ENCODE measurements at regions not wholly inside any gene's neighbourhood (a gene's known extent, or its start where the extent isn't known, plus 50 kb on each side); places are given as distances from the start of the nearest gene placed in this dataset.

DNA sequence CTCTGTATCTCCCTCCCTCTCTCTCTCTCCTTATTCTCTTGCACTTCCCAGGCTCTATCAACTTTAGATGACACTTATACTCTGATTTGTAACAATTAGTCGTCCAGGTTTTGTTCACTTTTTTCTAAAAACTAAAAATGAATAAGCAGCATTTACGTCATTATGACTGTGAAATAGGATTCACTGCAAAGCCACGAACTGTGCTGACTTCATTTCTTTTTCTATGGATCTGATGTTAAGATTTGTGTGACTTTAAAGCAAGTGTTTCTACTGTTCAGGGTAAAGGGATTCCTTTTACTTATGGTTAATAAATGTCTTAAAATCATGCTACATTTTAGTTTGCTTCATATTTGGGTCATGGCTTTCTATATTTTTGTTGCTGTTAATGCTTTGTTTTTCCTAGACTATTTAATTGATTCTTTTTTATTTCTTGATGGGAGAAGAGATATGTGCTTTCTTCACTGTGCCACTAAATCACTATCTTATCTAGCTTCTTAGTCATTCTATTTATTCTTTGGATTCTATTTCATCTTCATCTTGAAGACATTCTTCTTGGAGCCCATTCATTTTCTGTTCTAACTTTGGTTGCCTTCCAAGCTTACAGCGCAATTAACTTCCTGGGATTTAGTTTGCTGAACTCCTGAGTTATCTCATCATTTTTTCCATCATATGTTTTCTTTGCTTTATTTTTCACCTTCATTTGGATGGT lies 480.4 kb upstream of the TRIB2 start:
- no peaks in the 10 kb centered on the region for H3K4me1 ChIP-seq
- no peak overlapping the region for H3K27ac ChIP-seq
- ChIA-PET CTCF (interaction anchor here (1.1 kb wide), 1 partner anchor 13 kb away, joined by 3 read pairs; no protein-coding TSS in a partner anchor), POLR2A (no interaction called here)
- TF ChIP-seq, protein P1, sequence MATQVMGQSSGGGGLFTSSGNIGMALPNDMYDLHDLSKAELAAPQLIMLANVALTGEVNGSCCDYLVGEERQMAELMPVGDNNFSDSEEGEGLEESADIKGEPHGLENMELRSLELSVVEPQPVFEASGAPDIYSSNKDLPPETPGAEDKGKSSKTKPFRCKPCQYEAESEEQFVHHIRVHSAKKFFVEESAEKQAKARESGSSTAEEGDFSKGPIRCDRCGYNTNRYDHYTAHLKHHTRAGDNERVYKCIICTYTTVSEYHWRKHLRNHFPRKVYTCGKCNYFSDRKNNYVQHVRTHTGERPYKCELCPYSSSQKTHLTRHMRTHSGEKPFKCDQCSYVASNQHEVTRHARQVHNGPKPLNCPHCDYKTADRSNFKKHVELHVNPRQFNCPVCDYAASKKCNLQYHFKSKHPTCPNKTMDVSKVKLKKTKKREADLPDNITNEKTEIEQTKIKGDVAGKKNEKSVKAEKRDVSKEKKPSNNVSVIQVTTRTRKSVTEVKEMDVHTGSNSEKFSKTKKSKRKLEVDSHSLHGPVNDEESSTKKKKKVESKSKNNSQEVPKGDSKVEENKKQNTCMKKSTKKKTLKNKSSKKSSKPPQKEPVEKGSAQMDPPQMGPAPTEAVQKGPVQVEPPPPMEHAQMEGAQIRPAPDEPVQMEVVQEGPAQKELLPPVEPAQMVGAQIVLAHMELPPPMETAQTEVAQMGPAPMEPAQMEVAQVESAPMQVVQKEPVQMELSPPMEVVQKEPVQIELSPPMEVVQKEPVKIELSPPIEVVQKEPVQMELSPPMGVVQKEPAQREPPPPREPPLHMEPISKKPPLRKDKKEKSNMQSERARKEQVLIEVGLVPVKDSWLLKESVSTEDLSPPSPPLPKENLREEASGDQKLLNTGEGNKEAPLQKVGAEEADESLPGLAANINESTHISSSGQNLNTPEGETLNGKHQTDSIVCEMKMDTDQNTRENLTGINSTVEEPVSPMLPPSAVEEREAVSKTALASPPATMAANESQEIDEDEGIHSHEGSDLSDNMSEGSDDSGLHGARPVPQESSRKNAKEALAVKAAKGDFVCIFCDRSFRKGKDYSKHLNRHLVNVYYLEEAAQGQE (IDR thresholded peaks at IDR 0.05): no peak
- TF ChIP-seq CBX8 (IDR thresholded peaks at IDR 0.05) (no peak), POLR2AphosphoS2 (conservative IDR thresholded peaks at IDR 0.05; ENCODE audit: low read length) (no peak), RNF2 (IDR thresholded peaks at IDR 0.05; ENCODE audit: borderline replicate concordance, low read depth) (no peak), TFCP2L1 (CRISPR knock-in tag; IDR thresholded peaks at IDR 0.05) (no peak), MAZ (IDR thresholded peaks at IDR 0.05; ENCODE audit: borderline replicate concordance, low read depth, low read length) (no peak), JUN (IDR thresholded peaks at IDR 0.05) (no peak), HDAC2 (IDR thresholded peaks at IDR 0.05) (no peak), KDM1A (IDR thresholded peaks at IDR 0.05; ENCODE audit: low read depth) (no peak), EP300 (IDR thresholded peaks at IDR 0.05) (no peak), RAD21 (conservative IDR thresholded peaks at IDR 0.05 in 1 of 2, IDR thresholded peaks at IDR 0.05 in 1 of 2) (no peak), SREBF2 (IDR thresholded peaks at IDR 0.05) (no peak), CHD2 (IDR thresholded peaks at IDR 0.05; ENCODE audit: low read length, partially characterized antibody) (no peak), NPAS2 (CRISPR knock-in tag; IDR thresholded peaks at IDR 0.05; ENCODE audit: borderline replicate concordance) (no peak), PHF8 (IDR thresholded peaks at IDR 0.05; ENCODE audit: borderline replicate concordance, low read depth) (no peak)
- TF ChIP-seq, protein P2, sequence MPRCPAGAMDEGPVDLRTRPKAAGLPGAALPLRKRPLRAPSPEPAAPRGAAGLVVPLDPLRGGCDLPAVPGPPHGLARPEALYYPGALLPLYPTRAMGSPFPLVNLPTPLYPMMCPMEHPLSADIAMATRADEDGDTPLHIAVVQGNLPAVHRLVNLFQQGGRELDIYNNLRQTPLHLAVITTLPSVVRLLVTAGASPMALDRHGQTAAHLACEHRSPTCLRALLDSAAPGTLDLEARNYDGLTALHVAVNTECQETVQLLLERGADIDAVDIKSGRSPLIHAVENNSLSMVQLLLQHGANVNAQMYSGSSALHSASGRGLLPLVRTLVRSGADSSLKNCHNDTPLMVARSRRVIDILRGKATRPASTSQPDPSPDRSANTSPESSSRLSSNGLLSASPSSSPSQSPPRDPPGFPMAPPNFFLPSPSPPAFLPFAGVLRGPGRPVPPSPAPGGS (IDR thresholded peaks at IDR 0.05): no peak
- TF ChIP-seq, protein P3, sequence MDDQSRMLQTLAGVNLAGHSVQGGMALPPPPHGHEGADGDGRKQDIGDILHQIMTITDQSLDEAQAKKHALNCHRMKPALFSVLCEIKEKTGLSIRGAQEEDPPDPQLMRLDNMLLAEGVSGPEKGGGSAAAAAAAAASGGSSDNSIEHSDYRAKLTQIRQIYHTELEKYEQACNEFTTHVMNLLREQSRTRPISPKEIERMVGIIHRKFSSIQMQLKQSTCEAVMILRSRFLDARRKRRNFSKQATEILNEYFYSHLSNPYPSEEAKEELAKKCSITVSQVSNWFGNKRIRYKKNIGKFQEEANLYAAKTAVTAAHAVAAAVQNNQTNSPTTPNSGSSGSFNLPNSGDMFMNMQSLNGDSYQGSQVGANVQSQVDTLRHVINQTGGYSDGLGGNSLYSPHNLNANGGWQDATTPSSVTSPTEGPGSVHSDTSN (IDR thresholded peaks at IDR 0.05): no peak
- H3K9me3 ChIP-seq: no peaks in the 10 kb centered on the region
- no peak for ATAC-seq
- DNase-seq (ENCODE audit: low read depth in 1 of 2, low spot score in 1 of 2): no peak
- no peak for FAIRE-seq
- no peak overlapping the region for H3K4me3 ChIP-seq
- H3K4me2 ChIP-seq: no peak overlapping the region
- WGBS (ENCODE audit: missing lambda C conversion rate): 12% methylated on average over 4 of the region's 4 CpGs

DNA sequence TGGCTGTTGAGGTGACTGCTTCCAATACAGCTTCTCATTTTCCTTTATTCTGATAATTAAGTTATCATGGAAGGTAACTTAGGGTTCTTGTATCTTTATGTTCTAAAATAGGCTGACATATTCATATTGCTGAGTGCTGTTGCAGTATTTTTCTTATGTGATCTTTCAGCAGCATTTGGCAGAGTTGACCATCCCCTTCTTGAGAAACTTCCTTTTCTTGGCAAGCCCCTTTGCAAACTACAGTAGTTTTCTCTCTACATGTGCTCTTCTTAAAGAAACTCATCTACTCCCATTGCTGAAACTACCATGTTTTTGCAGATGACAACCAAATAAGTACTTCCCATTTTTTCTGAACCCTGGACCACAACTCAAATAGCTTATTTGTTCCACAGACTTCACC lies 476.5 kb upstream of the TRIB2 start:
- FAIRE-seq: no peak
- POLR2A ChIA-PET: no interaction called here

More for the DNA sequence above, 476.5 kb upstream of the TRIB2 start:
- TF ChIP-seq, protein P2 (IDR thresholded peaks at IDR 0.05): no peak
- TF ChIP-seq CBX2 (IDR thresholded peaks at IDR 0.05; ENCODE audit: borderline replicate concordance, low read depth) (no peak), TFCP2L1 (CRISPR knock-in tag; IDR thresholded peaks at IDR 0.05) (no peak), HOXA7 (CRISPR knock-in tag; IDR thresholded peaks at IDR 0.05) (no peak), KDM1A (IDR thresholded peaks at IDR 0.05; ENCODE audit: low read depth) (no peak), ZFP36 (IDR thresholded peaks at IDR 0.05; ENCODE audit: borderline replicate concordance, partially characterized antibody) (no peak), TP53 (CRISPR knock-in tag; IDR thresholded peaks at IDR 0.05) (no peak), PHF8 (IDR thresholded peaks at IDR 0.05; ENCODE audit: borderline replicate concordance, low read depth) (no peak)
- no peak overlapping the region for H3K27ac ChIP-seq
- CTCF ChIA-PET: no interaction called here
- no peak overlapping the region for H3K4me3 ChIP-seq
- no peak overlapping the region for H3K4me2 ChIP-seq
- DNase-seq (ENCODE audit: low read depth in 1 of 2, low spot score in 1 of 2) (no peak), ATAC-seq (no peak)
- no peaks in the 10 kb centered on the region for H3K4me1 ChIP-seq
- H3K9me3 ChIP-seq: no peaks in the 10 kb centered on the region

All from A549 (cell line).